ENCODE measurements at regions not wholly inside any gene's neighbourhood (a gene's known extent, or its start where the extent isn't known, plus 50 kb on each side); places are given as distances from the start of the nearest gene placed in this dataset.

DNA sequence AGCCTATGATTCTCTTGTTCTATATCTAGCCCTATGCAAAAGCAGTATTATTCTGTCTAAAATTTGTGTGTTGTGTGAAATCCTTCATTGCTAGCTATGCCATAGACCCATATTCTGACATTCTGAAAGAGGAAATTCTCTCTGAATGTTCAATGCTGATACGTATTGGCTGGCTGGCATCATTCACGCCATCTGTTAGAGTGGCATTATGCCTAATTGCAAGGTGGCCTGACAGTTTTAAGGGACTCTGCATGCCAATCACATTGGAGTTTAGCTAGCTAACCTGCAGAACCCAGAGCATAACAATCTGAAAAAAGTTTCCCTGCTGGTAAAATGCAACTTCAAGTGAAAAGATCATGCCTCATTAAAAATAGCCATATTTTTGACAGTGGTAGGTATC is 316.0 kb downstream of the SOX11 start:
- TF ChIP-seq, protein P1, sequence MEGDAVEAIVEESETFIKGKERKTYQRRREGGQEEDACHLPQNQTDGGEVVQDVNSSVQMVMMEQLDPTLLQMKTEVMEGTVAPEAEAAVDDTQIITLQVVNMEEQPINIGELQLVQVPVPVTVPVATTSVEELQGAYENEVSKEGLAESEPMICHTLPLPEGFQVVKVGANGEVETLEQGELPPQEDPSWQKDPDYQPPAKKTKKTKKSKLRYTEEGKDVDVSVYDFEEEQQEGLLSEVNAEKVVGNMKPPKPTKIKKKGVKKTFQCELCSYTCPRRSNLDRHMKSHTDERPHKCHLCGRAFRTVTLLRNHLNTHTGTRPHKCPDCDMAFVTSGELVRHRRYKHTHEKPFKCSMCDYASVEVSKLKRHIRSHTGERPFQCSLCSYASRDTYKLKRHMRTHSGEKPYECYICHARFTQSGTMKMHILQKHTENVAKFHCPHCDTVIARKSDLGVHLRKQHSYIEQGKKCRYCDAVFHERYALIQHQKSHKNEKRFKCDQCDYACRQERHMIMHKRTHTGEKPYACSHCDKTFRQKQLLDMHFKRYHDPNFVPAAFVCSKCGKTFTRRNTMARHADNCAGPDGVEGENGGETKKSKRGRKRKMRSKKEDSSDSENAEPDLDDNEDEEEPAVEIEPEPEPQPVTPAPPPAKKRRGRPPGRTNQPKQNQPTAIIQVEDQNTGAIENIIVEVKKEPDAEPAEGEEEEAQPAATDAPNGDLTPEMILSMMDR (IDR thresholded peaks at IDR 0.05 in 2 of 3, conservative IDR thresholded peaks at IDR 0.05 in 1 of 3; ENCODE audit: borderline replicate concordance in 1 of 3, insufficient read depth in 1 of 3, low read depth in 2 of 3, low read length in 2 of 3), result no peak
- no peak for TF ChIP-seq MAX (IDR thresholded peaks at IDR 0.05)

Data from HCT116 (cell line).